T-helper 2 cell (primary cell): ENCODE measurements at regions not wholly inside any gene's neighbourhood (a gene's known extent, or its start where the extent isn't known, plus 50 kb on each side); places are given as distances from the start of the nearest gene placed in this dataset.

Experiments
- DNase-seq, 5 experiments: peaks; one replicate each; pipeline versions ENCODE4 v3.0.0 to v3.0.0-alpha.2; 2012 to 2022

- no peak for DNase-seq
Measured at GRCh38 chr9:14391620-14392019, 77.7 kb upstream of the NFIB start.

GRCh38 chr9:14389657-14390056 lies 75.7 kb upstream of the NFIB start:
- no peak for DNase-seq

- no peak for DNase-seq
Measured at GRCh38 chr9:14389146-14389545, 75.2 kb upstream of the NFIB start.

- no peak for DNase-seq
Measured at GRCh38 chr9:14383773-14384172, 69.8 kb upstream of the NFIB start.

GRCh38 chr9:14383294-14383693 lies 69.4 kb upstream of the NFIB start:
- no peak for DNase-seq

GRCh38 chr9:14380061-14380836 lies 66.3 kb upstream of the NFIB start:
- no peak for DNase-seq

- no peak for DNase-seq
Measured at GRCh38 chr9:14379280-14379679, 65.3 kb upstream of the NFIB start.

- DNase-seq, result no peak
Measured at GRCh38 chr9:14373706-14374105, 59.8 kb upstream of the NFIB start.

GRCh38 chr9:14373336-14373666 lies 59.4 kb upstream of the NFIB start:
- DNase-seq, result no peak

- no peak for DNase-seq
Measured at GRCh38 chr9:14372437-14373335, 58.7 kb upstream of the NFIB start.

- no peak for DNase-seq
Measured at GRCh38 chr9:14369011-14369410, 55.1 kb upstream of the NFIB start.

- no peak for DNase-seq
Measured at GRCh38 chr9:14366076-14366475, 52.1 kb upstream of the NFIB start.

- no peak for DNase-seq
Measured at GRCh38 chr9:14365670-14366069, 51.7 kb upstream of the NFIB start.
